K562 (cell line): ENCODE measurements at regions not wholly inside any gene's neighbourhood (a gene's known extent, or its start where the extent isn't known, plus 50 kb on each side); places are given as distances from the start of the nearest gene placed in this dataset.

ENCODE experiments used
- ATAC-seq: fragments of 200-7000 bp; cut with Tn5 transposase; 3 replicates; pipeline ENCODE4 v1.9.1; 2020; ENCODE audit warnings: moderate library complexity
- BruUV-seq: library from RNA; stranded (reverse); fragments of 400-500 nt; replicated peaks from 2 replicates; lab custom pipeline; 2021; lab: Mats Ljungman, UMichigan
- CTCF ChIA-PET: fragments of 300-600 bp; formaldehyde crosslinking; extraction: SDS; loops from one replicate; lab custom pipeline; 2021; ENCODE audit warnings: low intra/inter-chr PET ratio; lab: Yijun Ruan, JAX
- POLR2A ChIA-PET: fragments of 300-600, 350-650 bp; sonication (Branson Sonifier 250); formaldehyde crosslinking; extraction: SDS; loops from one replicate; lab custom pipeline; 2021; ENCODE audit warnings: antibody characterized with exemption, inconsistent platforms; lab: Yijun Ruan, JAX
- DNase-seq, 4 experiments: peaks; one replicate each; pipeline versions ENCODE4 v3.0.0 to v3.0.0-alpha.2; 2011 to 2018; ENCODE audit warnings: low spot score in 3 of 4, mixed read lengths in 3 of 4; ENCODE audit errors: extremely low read depth in 1 of 4
- FAIRE-seq: peaks from 2 replicates; lab custom pipeline; 2011; peaks lifted over from hg19 to GRCh38; lab: Jason Lieb, UNC
- H2AFZ ChIP-seq: 2 replicates; pipeline ENCODE4 v1.6.0; 2011; ENCODE audit warnings: low read depth, low read length, control low read depth, inconsistent platforms
- H3K27ac ChIP-seq: fragments of 200-600 bp; 3 replicates; pipeline ENCODE4 v1.8.0; 2011; ENCODE audit warnings: low read depth, mild to moderate bottlenecking, control low read depth, inconsistent platforms, low read length, moderate library complexity, mixed read lengths; ENCODE audit errors: extremely low read depth
- H3K27me3 ChIP-seq, 2 experiments: fragments of 300-600 bp in 1 of 2; 2 replicates in 1 of 2; 3 replicates in 1 of 2; pipeline versions ENCODE4 v1.6.0 to v1.8.0; 2011; ENCODE audit warnings: inconsistent platforms in 2 of 2, low read length in 2 of 2, mild to moderate bottlenecking in 1 of 2, mixed read lengths in 1 of 2, moderate library complexity in 1 of 2; ENCODE audit not compliant: control insufficient read depth in 2 of 2, insufficient read depth in 2 of 2
- H3K36me3 ChIP-seq: fragments of 300-600 bp; 3 replicates; pipeline ENCODE4 v1.8.0; 2011; ENCODE audit warnings: mild to moderate bottlenecking, low read length, inconsistent platforms; ENCODE audit not compliant: control insufficient read depth, insufficient read depth
- H3K4me1 ChIP-seq, 2 experiments: fragments of 200-600 bp in 1 of 2; replicated peaks in 1 of 2; 2 replicates in 1 of 2; 3 replicates in 1 of 2; pipeline versions ENCODE4 v1.5.1 to v1.8.0; 2011; ENCODE audit warnings: inconsistent platforms in 2 of 2, low read length in 2 of 2, mild to moderate bottlenecking in 1 of 2, mixed read lengths in 1 of 2, moderate library complexity in 1 of 2; ENCODE audit not compliant: control insufficient read depth in 2 of 2, insufficient read depth in 2 of 2
- H3K4me2 ChIP-seq: 2 replicates; pipeline ENCODE4 v1.6.1; 2011; ENCODE audit warnings: low read length, control low read depth, inconsistent platforms, mixed read lengths; ENCODE audit not compliant: insufficient read depth
- H3K4me3 ChIP-seq: fragments of 200-600 bp; sonication (generic), shearing (Covaris generic); 2 replicates; pipeline ENCODE4 v1.5.1; 2016; ENCODE audit warnings: control low read depth, inconsistent platforms
- H3K79me2 ChIP-seq: fragments of 200-600 bp; 3 replicates; pipeline ENCODE4 v1.8.0; 2011; ENCODE audit warnings: low read length, inconsistent platforms; ENCODE audit not compliant: control insufficient read depth, insufficient read depth
- H3K9ac ChIP-seq, 2 experiments: 2 replicates each; pipeline versions ENCODE4 v1.6.0 to v1.6.1; 2011; ENCODE audit warnings: low read depth in 2 of 2, low read length in 2 of 2, control low read depth in 1 of 2, inconsistent platforms in 1 of 2, mild to moderate bottlenecking in 1 of 2, mixed read lengths in 1 of 2; ENCODE audit not compliant: insufficient read depth in 1 of 2
- H3K9me1 ChIP-seq: one replicate; pipeline ENCODE4 v1.6.0; 2011; ENCODE audit warnings: inconsistent platforms, mild to moderate bottlenecking, low read length, moderate library complexity; ENCODE audit not compliant: control insufficient read depth, insufficient read depth
- H3K9me3 ChIP-seq: replicated peaks from 2 replicates; pipeline ENCODE4 v1.5.1; 2011; ENCODE audit warnings: low read depth, low read length, inconsistent platforms; ENCODE audit not compliant: control insufficient read depth, insufficient read depth
- H4K20me1 ChIP-seq: replicated peaks from 2 replicates; pipeline ENCODE4 v1.6.1; 2011; ENCODE audit warnings: low read length, inconsistent platforms, mixed read lengths; ENCODE audit not compliant: control insufficient read depth, insufficient read depth
- BCL6 ChIP-seq: fragments of 250-450 bp; sonication (Bioruptor Pico); IDR thresholded peaks from 2 replicates; pipeline ENCODE4 v1.4.0; 2020
- C11orf30 ChIP-seq: fragments of 450-650 bp; IDR thresholded peaks from 2 replicates; pipeline ENCODE4 v1.6.1; 2016; ENCODE audit warnings: low read depth, mild to moderate bottlenecking
- MAFF ChIP-seq: IDR thresholded peaks from 2 replicates; pipeline ENCODE4 v1.6.1; 2012; ENCODE audit warnings: low read length, improper control_type of control experiment
- MAFG ChIP-seq: fragments of 450-650 bp; conservative IDR thresholded peaks from 2 replicates; pipeline ENCODE4 v1.6.1; 2016; ENCODE audit warnings: missing genetic modification characterization, missing compliant biosample characterization
- TCFL5 ChIP-seq: fragments of 250-450 bp; sonication (Bioruptor Pico); conservative IDR thresholded peaks from 2 replicates; pipeline ENCODE4 v1.6.1; 2021; ENCODE audit warnings: mild to moderate bottlenecking, moderate library complexity, matching md5 sums
- ZNF316 ChIP-seq: fragments of 450-650 bp; IDR thresholded peaks from 2 replicates; pipeline ENCODE4 v1.6.1; 2016
- ZNF551 ChIP-seq: fragments of 250-450 bp; sonication (Bioruptor Pico); IDR thresholded peaks from 2 replicates; pipeline ENCODE4 v1.5.0; 2021; ENCODE audit warnings: mild to moderate bottlenecking, moderate library complexity
- WGBS: fragments of 100-300 bp; shearing (Covaris generic); methylation state at CpG from one replicate; pipeline ENCODE4 v1.1.6; 2016; ENCODE audit warnings: low coverage, mixed read lengths; ENCODE audit not compliant: insufficient coverage; ENCODE audit errors: missing lambda C conversion rate; 5-methylcytosine and 5-hydroxymethylcytosine counted together
- in situ Hi-C: fragments of 300-500 bp; cut with MboI; formaldehyde crosslinking; loops from 4 replicates; pipeline ENCODE4 v1.15.0; 2018; ENCODE audit warnings: inconsistent platforms, mixed read lengths
- intact Hi-C: fragments of 100-400 bp; cut with micrococcal nuclease; formaldehyde crosslinking; loops from 2 replicates; pipeline ENCODE4 v1.14.2; 2022
- TF ChIP-seq, protein P1 (sequence below): conservative IDR thresholded peaks from 2 replicates; pipeline ENCODE4 v1.6.1; 2011; ENCODE audit warnings: low read depth, mild to moderate bottlenecking, low read length; ENCODE audit not compliant: control insufficient read depth

DNA sequence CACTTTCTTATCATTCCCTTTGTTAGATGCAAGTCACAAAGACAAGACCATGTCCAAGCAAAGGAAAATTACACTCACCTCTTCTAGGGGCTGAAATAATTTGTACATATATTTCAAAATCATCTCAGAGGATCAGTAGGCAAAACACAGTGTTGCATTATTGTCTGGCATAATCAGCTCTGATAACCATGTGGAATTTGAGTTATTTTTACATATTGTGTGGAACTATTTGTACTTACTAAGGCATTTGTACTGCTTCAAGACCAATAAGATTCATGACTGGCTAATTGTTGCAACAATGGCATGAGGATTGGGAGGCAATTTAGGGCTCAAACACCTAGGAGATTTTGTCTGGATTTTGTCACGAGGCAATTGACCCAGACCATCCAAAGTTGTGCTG lies 1716.4 kb downstream of the BRINP3 start:
- no peak overlapping the region for H3K9ac ChIP-seq
- 0% methylated on average over 1 of the region's 1 CpG for WGBS
- CTCF ChIA-PET: no interaction called here
- no peaks in the 10 kb centered on the region for H3K9me1 ChIP-seq
- no peak overlapping the region for H2AFZ ChIP-seq
- no peak for ATAC-seq
- no peaks in the 10 kb centered on the region for H3K79me2 ChIP-seq
- POLR2A ChIA-PET: no interaction called here
- H3K4me2 ChIP-seq: no peak overlapping the region
- in situ Hi-C loops: no loop called here
- no peaks in the 10 kb centered on the region for H3K27me3 ChIP-seq
- no peak for TF ChIP-seq BCL6 (CRISPR knock-in tag)
- no peak for TF ChIP-seq TCFL5 (CRISPR knock-in tag)
- TF ChIP-seq, all 486 proteins: peak for 0
- Histone ChIP-seq H3K4me1 (no peaks in the 10 kb centered on the region), H3K36me3 (no peaks in the 10 kb centered on the region), H3K27ac (no peak overlapping the region), H3K4me3 (no peak overlapping the region), H3K9me3 (no peaks in the 10 kb centered on the region), H4K20me1 (no peaks in the 10 kb centered on the region)
- no peak for FAIRE-seq
- BruUV-seq: no TSS peak
- no peak for DNase-seq
- intact Hi-C loops: no loop called here

DNA sequence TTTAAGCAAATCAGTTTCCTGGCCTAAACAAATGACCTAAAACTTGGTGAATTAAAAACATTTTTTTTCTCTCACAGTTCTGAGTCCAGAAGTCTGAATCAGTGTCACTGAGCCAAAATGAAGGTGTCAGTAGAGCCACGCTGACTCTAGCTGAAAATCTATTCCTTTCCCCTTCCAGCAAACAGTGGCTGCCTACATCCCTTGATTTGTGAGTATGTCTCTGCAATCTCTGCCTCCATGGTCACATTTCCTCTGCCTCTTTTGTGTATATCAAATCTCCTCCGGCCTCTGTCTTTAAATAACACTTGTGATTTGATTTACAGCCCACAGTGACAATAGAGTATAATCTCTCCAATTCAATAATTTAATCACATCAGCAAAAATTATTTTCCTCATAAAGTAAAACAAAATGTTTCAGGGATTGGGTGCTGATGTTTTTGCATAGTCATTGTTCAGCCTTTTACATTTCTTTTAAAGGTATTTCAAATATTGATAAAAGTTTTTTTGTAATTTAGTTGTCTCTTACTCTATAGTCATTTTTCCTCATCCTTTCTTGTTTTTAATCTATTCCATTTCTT lies 1715.4 kb downstream of the BRINP3 start:
- FAIRE-seq: no peak
- Histone ChIP-seq H3K9me1 (no peaks in the 10 kb centered on the region), H2AFZ (no peak overlapping the region), H3K4me1 (no peaks in the 10 kb centered on the region), H4K20me1 (no peaks in the 10 kb centered on the region), H3K36me3 (no peaks in the 10 kb centered on the region), H3K9me3 (no peaks in the 10 kb centered on the region), H3K27me3 (no peaks in the 10 kb centered on the region), H3K4me2 (no peak overlapping the region), H3K4me3 (no peak overlapping the region)
- intact Hi-C loops: no loop called here
- ChIA-PET POLR2A (no interaction called here), CTCF (no interaction called here)
- no peak for DNase-seq
- no peak for ATAC-seq
- TF ChIP-seq MAFG (peak; percentile 60), MAFF (peak; percentile 31; the same call in 1 of the 2 replicates), ZNF316 (peak; percentile 72), ZNF551 (CRISPR knock-in tag) (no peak), C11orf30 (peak; percentile 56; the same call in 1 of the 2 replicates)
- TF ChIP-seq, protein P1, sequence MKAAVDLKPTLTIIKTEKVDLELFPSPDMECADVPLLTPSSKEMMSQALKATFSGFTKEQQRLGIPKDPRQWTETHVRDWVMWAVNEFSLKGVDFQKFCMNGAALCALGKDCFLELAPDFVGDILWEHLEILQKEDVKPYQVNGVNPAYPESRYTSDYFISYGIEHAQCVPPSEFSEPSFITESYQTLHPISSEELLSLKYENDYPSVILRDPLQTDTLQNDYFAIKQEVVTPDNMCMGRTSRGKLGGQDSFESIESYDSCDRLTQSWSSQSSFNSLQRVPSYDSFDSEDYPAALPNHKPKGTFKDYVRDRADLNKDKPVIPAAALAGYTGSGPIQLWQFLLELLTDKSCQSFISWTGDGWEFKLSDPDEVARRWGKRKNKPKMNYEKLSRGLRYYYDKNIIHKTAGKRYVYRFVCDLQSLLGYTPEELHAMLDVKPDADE: no peak
- TF ChIP-seq, all 486 proteins: peak for 4
- Histone ChIP-seq H3K9ac (no peak overlapping the region), H3K79me2 (no peaks in the 10 kb centered on the region), H3K27ac (no peak overlapping the region)
- 0% methylated on average over 2 of the region's 2 CpGs for WGBS
- no TSS peak for BruUV-seq
- in situ Hi-C loops: no loop called here
